ENCODE measurements at regions not wholly inside any gene's neighbourhood (a gene's known extent, or its start where the extent isn't known, plus 50 kb on each side); places are given as distances from the start of the nearest gene placed in this dataset.
"Not testable (repeated sequence)": the region's sequence is repeated elsewhere in the genome, so short reads cannot be mapped to it uniquely, and the experiment has no call there.

DNA sequence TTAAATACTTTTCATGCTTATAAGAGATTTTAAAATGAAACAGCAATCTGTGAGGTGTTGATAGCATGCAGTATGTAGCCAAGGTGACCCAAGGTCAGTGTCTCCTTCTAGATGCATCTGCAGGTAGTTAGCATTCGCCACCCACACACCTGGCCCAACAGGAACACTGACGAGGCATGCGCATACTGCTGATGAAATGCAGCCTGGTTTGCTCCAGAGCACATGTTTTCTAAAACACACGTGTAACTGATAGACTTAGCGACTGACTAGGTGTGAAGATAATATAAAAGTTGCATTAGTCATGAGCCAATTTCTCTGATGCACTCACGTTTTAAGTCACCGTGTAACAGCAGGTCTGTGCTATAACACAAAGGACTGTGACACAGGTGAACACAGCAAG, 77.1 kb upstream of the RPS6KA2 start:
- WGBS = 93% methylated on average over 7 of the region's 7 CpGs
- H3K36me3 ChIP-seq (ENCODE audit: control insufficient read depth in 1 of 2, insufficient read depth in 2 of 2, low read depth in 1 of 2, low read length in 2 of 2) = no peaks in the 10 kb centered on the region
- DNase-seq = no peak
- H3K23ac ChIP-seq (ENCODE audit: low read length in 2 of 2) = no peak overlapping the region
- H3K4me3 ChIP-seq (ENCODE audit: insufficient read depth in 1 of 2, low read depth in 1 of 2, low read length in 2 of 2) = no peak overlapping the region
- no peak overlapping the region for H2BK5ac ChIP-seq (ENCODE audit: low read depth, low read length, poor library complexity, severe bottlenecking)
- no peak overlapping the region for H3K14ac ChIP-seq (ENCODE audit: low read length in 2 of 2)
- no peaks in the 10 kb centered on the region for H3K9me3 ChIP-seq (ENCODE audit: control insufficient read depth, low read length)
- H3K79me1 ChIP-seq (replicated peaks; ENCODE audit: low read length, poor library complexity, severe bottlenecking) = no peaks in the 10 kb centered on the region
- H3K27ac ChIP-seq (ENCODE audit: low read length, poor library complexity, severe bottlenecking) = no peak overlapping the region
- no peak overlapping the region for H3K4ac ChIP-seq (ENCODE audit: low read depth in 1 of 2, low read length in 2 of 2)
- no peak overlapping the region for H3K9ac ChIP-seq (ENCODE audit: low read length)
- H2BK15ac ChIP-seq (ENCODE audit: low read depth, poor library complexity, severe bottlenecking) = no peak overlapping the region
- peaks cover 22 to 51% of the 10 kb centered on the region in 2 experiments for H3K27me3 ChIP-seq (ENCODE audit: control insufficient read depth in 1 of 2, insufficient read depth in 1 of 2, low read length in 2 of 2)
- H2BK120ac ChIP-seq (ENCODE audit: low read depth, low read length) = no peak overlapping the region
- H4K91ac ChIP-seq (ENCODE audit: low read length) = no peak overlapping the region
- no peak overlapping the region for H2BK12ac ChIP-seq (ENCODE audit: low read length in 2 of 2)
- peaks cover 2% of the 10 kb centered on the region for H3K4me1 ChIP-seq (ENCODE audit: control insufficient read depth, insufficient read depth, low read depth, low read length)
- H4K8ac ChIP-seq (ENCODE audit: low read length) = no peak overlapping the region
- H3K18ac ChIP-seq (ENCODE audit: low read depth in 1 of 2, low read length in 2 of 2) = no peak overlapping the region
- H3K4me2 ChIP-seq (ENCODE audit: low read length, poor library complexity, severe bottlenecking) = no peak overlapping the region
- no peak overlapping the region for H2AK5ac ChIP-seq (ENCODE audit: low read length, severe bottlenecking)
- H2AFZ ChIP-seq (ENCODE audit: low read depth, low read length) = no peak overlapping the region

DNA sequence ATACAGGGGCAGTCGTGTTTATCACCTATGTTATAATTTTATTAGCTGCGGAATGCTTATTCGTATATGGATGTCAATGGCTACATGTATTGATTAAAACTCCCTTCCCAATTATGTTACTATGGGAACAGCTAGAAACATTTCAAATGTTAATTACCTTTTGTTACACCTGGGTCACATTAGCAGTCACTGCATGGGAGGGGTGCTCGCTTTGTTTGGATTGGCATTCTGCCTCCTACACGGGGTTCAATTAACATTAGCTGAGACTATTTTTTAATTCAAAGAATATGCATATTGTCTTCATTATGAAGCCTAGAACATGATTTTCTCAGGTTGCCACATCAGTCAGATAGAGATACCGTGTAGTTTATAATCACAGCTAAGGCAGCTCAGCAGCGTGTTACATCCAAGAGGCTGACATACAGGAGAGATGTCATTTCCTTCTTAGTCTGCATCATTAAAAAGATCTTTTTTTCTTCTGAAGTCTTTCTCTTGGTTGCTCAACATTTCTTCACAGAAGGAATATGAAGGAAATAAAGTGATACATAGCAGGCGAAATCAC, 76.2 kb upstream of the RPS6KA2 start:
- H2BK5ac ChIP-seq (ENCODE audit: low read depth, low read length, poor library complexity, severe bottlenecking) = no peak overlapping the region
- H3K18ac ChIP-seq (ENCODE audit: low read depth in 1 of 2, low read length in 2 of 2) = no peak overlapping the region
- H2BK120ac ChIP-seq (ENCODE audit: low read depth, low read length) = no peak overlapping the region
- H2BK12ac ChIP-seq (ENCODE audit: low read length in 2 of 2) = no peak overlapping the region
- H3K4ac ChIP-seq (ENCODE audit: low read depth in 1 of 2, low read length in 2 of 2) = no peak overlapping the region
- H2AFZ ChIP-seq (ENCODE audit: low read depth, low read length) = no peak overlapping the region
- no peaks in the 10 kb centered on the region for H3K36me3 ChIP-seq (ENCODE audit: control insufficient read depth in 1 of 2, insufficient read depth in 2 of 2, low read depth in 1 of 2, low read length in 2 of 2)
- no peak overlapping the region for H4K8ac ChIP-seq (ENCODE audit: low read length)
- H3K27ac ChIP-seq (ENCODE audit: low read length, poor library complexity, severe bottlenecking) = no peak overlapping the region
- H3K14ac ChIP-seq (ENCODE audit: low read length in 2 of 2) = no peak overlapping the region
- peaks cover 2% of the 10 kb centered on the region for H3K4me1 ChIP-seq (ENCODE audit: control insufficient read depth, insufficient read depth, low read depth, low read length)
- H3K4me2 ChIP-seq (ENCODE audit: low read length, poor library complexity, severe bottlenecking) = no peak overlapping the region
- WGBS = 94% methylated on average over 4 of the region's 8 CpGs
- no peak overlapping the region for H2AK5ac ChIP-seq (ENCODE audit: low read length, severe bottlenecking)
- peaks cover 30 to 57% of the 10 kb centered on the region in 2 experiments for H3K27me3 ChIP-seq (ENCODE audit: control insufficient read depth in 1 of 2, insufficient read depth in 1 of 2, low read length in 2 of 2)
- no peaks in the 10 kb centered on the region for H3K9me3 ChIP-seq (ENCODE audit: control insufficient read depth, low read length)
- no peaks in the 10 kb centered on the region for H3K79me1 ChIP-seq (replicated peaks; ENCODE audit: low read length, poor library complexity, severe bottlenecking)
- no peak overlapping the region for H2BK15ac ChIP-seq (ENCODE audit: low read depth, poor library complexity, severe bottlenecking)
- H3K23ac ChIP-seq (ENCODE audit: low read length in 2 of 2) = no peak overlapping the region
- no peak overlapping the region for H4K91ac ChIP-seq (ENCODE audit: low read length)
- H3K9ac ChIP-seq (ENCODE audit: low read length) = no peak overlapping the region
- no peak for DNase-seq
- no peak overlapping the region for H3K4me3 ChIP-seq (ENCODE audit: insufficient read depth in 1 of 2, low read depth in 1 of 2, low read length in 2 of 2)

DNA sequence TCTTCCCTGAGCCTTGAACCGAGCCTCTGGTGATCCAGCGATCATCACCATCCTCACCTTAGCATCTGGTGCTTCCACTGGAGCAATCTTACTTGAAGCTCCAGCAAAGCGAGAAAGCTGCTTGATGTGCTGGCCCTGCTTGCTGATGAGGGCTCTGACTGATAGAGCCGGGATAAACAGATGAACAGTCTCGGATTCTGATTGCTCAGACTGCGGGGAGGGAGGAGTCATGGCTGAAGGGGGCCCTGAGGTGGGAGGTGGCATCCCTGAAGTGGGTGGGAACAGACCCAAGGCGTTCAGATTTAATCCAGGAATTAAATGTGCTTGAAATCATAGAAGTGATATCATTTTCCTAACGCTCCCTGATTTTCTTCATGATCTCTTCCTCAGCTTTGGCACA, 74.4 kb upstream of the RPS6KA2 start:
- not testable (repeated sequence) for H4K91ac ChIP-seq (ENCODE audit: low read length); H2BK120ac ChIP-seq (ENCODE audit: low read depth, low read length); H2AFZ ChIP-seq (ENCODE audit: low read depth, low read length); H3K4me1 ChIP-seq (ENCODE audit: control insufficient read depth, insufficient read depth, low read depth, low read length); H3K14ac ChIP-seq (ENCODE audit: low read length in 2 of 2); H3K18ac ChIP-seq (ENCODE audit: low read depth in 1 of 2, low read length in 2 of 2); H3K36me3 ChIP-seq (ENCODE audit: control insufficient read depth in 1 of 2, insufficient read depth in 2 of 2, low read depth in 1 of 2, low read length in 2 of 2); H2BK5ac ChIP-seq (ENCODE audit: low read depth, low read length, poor library complexity, severe bottlenecking); H3K4ac ChIP-seq (ENCODE audit: low read depth in 1 of 2, low read length in 2 of 2); H3K79me1 ChIP-seq (replicated peaks; ENCODE audit: low read length, poor library complexity, severe bottlenecking); H2BK12ac ChIP-seq (ENCODE audit: low read length in 2 of 2); H3K27ac ChIP-seq (ENCODE audit: low read length, poor library complexity, severe bottlenecking); H3K4me3 ChIP-seq (ENCODE audit: insufficient read depth in 1 of 2, low read depth in 1 of 2, low read length in 2 of 2); H4K8ac ChIP-seq (ENCODE audit: low read length); H2AK5ac ChIP-seq (ENCODE audit: low read length, severe bottlenecking); H3K9me3 ChIP-seq (ENCODE audit: control insufficient read depth, low read length); H3K4me2 ChIP-seq (ENCODE audit: low read length, poor library complexity, severe bottlenecking); H3K9ac ChIP-seq (ENCODE audit: low read length); H2BK15ac ChIP-seq (ENCODE audit: low read depth, poor library complexity, severe bottlenecking); DNase-seq; H3K23ac ChIP-seq (ENCODE audit: low read length in 2 of 2)
- peaks cover 40 to 72% of the 10 kb centered on the region in 2 experiments for H3K27me3 ChIP-seq (ENCODE audit: control insufficient read depth in 1 of 2, insufficient read depth in 1 of 2, low read length in 2 of 2)
- WGBS = 93% methylated on average over 6 of the region's 8 CpGs

DNA sequence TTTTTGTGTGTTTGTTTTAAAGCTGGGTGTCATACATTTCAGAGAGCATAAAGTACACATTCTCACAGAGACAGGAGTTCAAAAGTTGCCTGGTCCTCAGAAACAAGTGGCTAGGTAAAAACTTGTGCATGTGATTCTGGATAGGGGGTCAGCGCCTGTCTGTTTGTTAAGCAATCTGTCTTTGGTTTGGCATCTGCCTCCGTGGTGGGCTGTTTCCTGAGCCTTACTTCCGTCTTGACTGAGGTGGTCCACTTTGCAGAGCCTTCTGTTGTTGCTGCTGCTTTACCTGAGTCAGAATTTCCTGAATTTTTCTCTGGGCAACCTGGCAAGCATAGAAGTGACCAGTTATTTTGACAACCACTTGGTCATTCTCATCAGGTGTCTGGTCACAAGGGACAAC, 73.8 kb upstream of the RPS6KA2 start:
- not testable (repeated sequence) for H3K79me1 ChIP-seq (replicated peaks; ENCODE audit: low read length, poor library complexity, severe bottlenecking); H3K4me1 ChIP-seq (ENCODE audit: control insufficient read depth, insufficient read depth, low read depth, low read length); H2BK5ac ChIP-seq (ENCODE audit: low read depth, low read length, poor library complexity, severe bottlenecking); H3K23ac ChIP-seq (ENCODE audit: low read length in 2 of 2); H2BK15ac ChIP-seq (ENCODE audit: low read depth, poor library complexity, severe bottlenecking); H3K9me3 ChIP-seq (ENCODE audit: control insufficient read depth, low read length); H3K4me2 ChIP-seq (ENCODE audit: low read length, poor library complexity, severe bottlenecking); DNase-seq; H3K4ac ChIP-seq (ENCODE audit: low read depth in 1 of 2, low read length in 2 of 2); H3K27ac ChIP-seq (ENCODE audit: low read length, poor library complexity, severe bottlenecking); H3K18ac ChIP-seq (ENCODE audit: low read depth in 1 of 2, low read length in 2 of 2); H3K9ac ChIP-seq (ENCODE audit: low read length); H2BK12ac ChIP-seq (ENCODE audit: low read length in 2 of 2); H4K91ac ChIP-seq (ENCODE audit: low read length); H3K14ac ChIP-seq (ENCODE audit: low read length in 2 of 2); H4K8ac ChIP-seq (ENCODE audit: low read length); H2AFZ ChIP-seq (ENCODE audit: low read depth, low read length); H3K4me3 ChIP-seq (ENCODE audit: insufficient read depth in 1 of 2, low read depth in 1 of 2, low read length in 2 of 2); H2BK120ac ChIP-seq (ENCODE audit: low read depth, low read length); H3K36me3 ChIP-seq (ENCODE audit: control insufficient read depth in 1 of 2, insufficient read depth in 2 of 2, low read depth in 1 of 2, low read length in 2 of 2); H2AK5ac ChIP-seq (ENCODE audit: low read length, severe bottlenecking)
- WGBS = 71% methylated on average over 3 of the region's 3 CpGs
- H3K27me3 ChIP-seq (ENCODE audit: control insufficient read depth in 1 of 2, insufficient read depth in 1 of 2, low read length in 2 of 2) = peaks cover 40 to 69% of the 10 kb centered on the region in 2 experiments

Data from mesenchymal stem cell (in vitro differentiated cells and primary cell).